ENCODE measurements at regions not wholly inside any gene's neighbourhood (a gene's known extent, or its start where the extent isn't known, plus 50 kb on each side); places are given as distances from the start of the nearest gene placed in this dataset.
"Not testable (repeated sequence)": the region's sequence is repeated elsewhere in the genome, so short reads cannot be mapped to it uniquely, and the experiment has no call there.

DNA sequence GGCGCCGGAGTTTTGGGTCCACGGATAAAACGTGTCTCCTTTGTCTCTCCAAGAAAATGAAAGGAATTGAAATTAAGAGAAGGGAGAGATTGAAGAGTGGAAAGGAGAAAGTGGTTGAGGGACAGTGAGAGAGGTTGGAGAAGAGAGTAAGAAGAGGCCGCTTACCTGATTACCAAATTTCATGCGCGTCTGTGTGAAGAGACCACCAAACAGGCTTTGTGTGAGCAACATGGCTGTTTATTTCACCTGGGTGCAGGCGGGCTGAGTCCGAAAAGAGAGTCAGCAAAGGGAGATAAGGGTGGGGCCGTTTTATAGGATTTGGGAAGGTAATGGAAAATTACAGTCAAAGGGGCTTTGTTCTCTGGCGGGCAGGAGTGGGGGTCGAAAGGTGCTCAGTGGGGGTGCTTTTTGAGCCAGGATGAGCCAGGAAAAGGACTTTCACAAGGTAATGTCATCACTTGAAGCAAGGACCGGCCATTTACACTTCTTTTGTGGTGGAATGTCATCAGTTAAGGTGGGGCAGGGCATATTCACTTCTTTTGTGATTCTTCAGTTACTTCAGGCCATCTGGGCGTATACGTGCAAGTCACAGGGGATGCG lies 113.0 kb upstream of the CDH11 start:
- TF ChIP-seq POLR2A, TAF1, POLR2AphosphoS5, POU2F2, SPI1 (IDR thresholded peaks at IDR 0.05; ENCODE audit: low read depth, low read length): not testable (repeated sequence)
